GM18517 (cell line): ENCODE measurements at regions not wholly inside any gene's neighbourhood (a gene's known extent, or its start where the extent isn't known, plus 50 kb on each side); places are given as distances from the start of the nearest gene placed in this dataset.
"Not testable (repeated sequence)": the region's sequence is repeated elsewhere in the genome, so short reads cannot be mapped to it uniquely, and the experiment has no call there.

Experiments used
- ATAC-seq: cut with Tn5 transposase; IDR thresholded peaks from one replicate; pipeline ENCODE4 v1.9.1; 2021; ENCODE audit warnings: mild to moderate bottlenecking, moderate library complexity; ENCODE audit not compliant: unreplicated experiment

- not testable (repeated sequence) for ATAC-seq
These were observed 68.7 kb upstream of the ZFAND5 start for GRCh38 chr9:72433616-72434267.

GRCh38 chr9:72431036-72431435 is 66.0 kb upstream of the ZFAND5 start:
- no peak for ATAC-seq

- no peak for ATAC-seq
These were observed 63.3 kb upstream of the ZFAND5 start for GRCh38 chr9:72428329-72428728.

- ATAC-seq, result no peak
These were observed 62.8 kb upstream of the ZFAND5 start for GRCh38 chr9:72427801-72428200.

- ATAC-seq, result no peak
These were observed 59.1 kb upstream of the ZFAND5 start for GRCh38 chr9:72424131-72424530.

- ATAC-seq, result no peak
These were observed 57.2 kb upstream of the ZFAND5 start for GRCh38 chr9:72422214-72422613.

- no peak for ATAC-seq
These were observed 55.8 kb upstream of the ZFAND5 start for GRCh38 chr9:72420783-72421182.

- no peak for ATAC-seq
These were observed 50.9 kb upstream of the ZFAND5 start for GRCh38 chr9:72415948-72416347.

- no peak for ATAC-seq
These were observed 50.2 kb upstream of the ZFAND5 start for GRCh38 chr9:72415163-72415562.
